HG03378 (cell line): ENCODE measurements at regions not wholly inside any gene's neighbourhood (a gene's known extent, or its start where the extent isn't known, plus 50 kb on each side); places are given as distances from the start of the nearest gene placed in this dataset.
A peak's percentile ranks its signal among the peaks of the same experiment; 100 is the strongest.

Experiments
- ATAC-seq: cut with Tn5 transposase; IDR thresholded peaks from one replicate; pipeline ENCODE4 v1.9.1; 2021; ENCODE audit warnings: mild to moderate bottlenecking, moderate library complexity; ENCODE audit not compliant: unreplicated experiment

- no peak for ATAC-seq
Measured at GRCh38 chr9:109939698-109940342, 159.8 kb downstream of the PALM2AKAP2 start.

DNA sequence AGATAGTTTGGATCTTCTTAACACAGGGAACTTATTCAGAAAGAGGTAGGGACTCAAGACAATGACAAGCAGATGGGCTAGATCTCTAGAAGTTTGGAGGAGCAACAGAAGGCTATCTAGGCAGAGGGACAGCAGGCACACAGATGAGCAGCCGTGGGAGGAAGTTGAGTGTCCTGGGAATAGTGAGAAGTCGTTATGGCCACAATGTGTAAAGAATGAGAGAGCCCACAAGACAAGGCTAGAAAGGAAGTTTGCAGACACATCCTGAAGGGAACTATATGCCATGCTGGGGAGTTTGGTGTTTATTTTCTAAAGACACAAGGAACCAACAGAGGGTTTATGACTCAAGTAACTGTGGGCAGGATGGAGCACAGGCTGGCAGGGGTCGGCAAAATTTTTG lies 160.6 kb downstream of the PALM2AKAP2 start:
- ATAC-seq = no peak

- no peak for ATAC-seq
Measured at GRCh38 chr9:109941771-109942170, 161.8 kb downstream of the PALM2AKAP2 start.

- no peak for ATAC-seq
Measured at GRCh38 chr9:109945573-109945972, 165.6 kb downstream of the PALM2AKAP2 start.

- no peak for ATAC-seq
Measured at GRCh38 chr9:109948453-109948852, 168.5 kb downstream of the PALM2AKAP2 start.

DNA sequence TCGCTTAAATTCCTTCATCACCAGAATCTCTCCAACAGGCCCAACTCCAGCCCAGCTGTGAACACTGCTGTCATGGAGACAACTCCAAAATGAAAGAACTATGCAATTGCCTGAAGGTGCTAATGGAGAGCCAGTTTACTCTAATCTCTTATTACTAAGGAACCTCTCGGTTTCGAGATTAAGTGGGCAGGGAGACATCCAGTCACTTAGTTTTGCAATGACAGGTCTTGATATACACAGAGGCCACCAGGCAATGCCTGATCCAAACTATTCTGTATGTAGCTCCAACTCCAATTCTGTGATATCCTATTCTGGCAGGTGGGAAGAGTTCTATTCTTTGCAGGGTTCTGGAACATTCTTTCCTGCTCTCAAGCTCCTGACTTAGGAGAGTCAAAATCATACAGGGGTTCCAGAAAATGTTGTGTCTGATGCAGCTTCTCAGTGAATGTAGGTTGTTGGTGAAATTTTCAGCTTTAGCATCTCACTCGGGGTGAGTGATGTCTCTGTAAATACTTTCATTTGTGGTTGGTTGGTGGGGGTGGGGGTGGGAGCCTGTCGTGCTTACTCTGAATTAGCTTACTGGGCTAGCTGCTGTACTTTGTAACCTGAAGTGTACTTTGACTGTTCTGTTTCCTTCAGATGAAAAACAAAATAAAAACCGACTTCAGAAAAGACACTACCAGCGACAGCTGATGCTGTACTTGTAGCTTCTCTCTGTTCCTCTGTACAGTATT lies 170.9 kb downstream of the PALM2AKAP2 start:
- ATAC-seq = peak; percentile 69

- ATAC-seq = no peak
Measured at GRCh38 chr9:109953300-109953699, 173.3 kb downstream of the PALM2AKAP2 start.

- no peak for ATAC-seq
Measured at GRCh38 chr9:109953813-109954497, 174.0 kb downstream of the PALM2AKAP2 start.

GRCh38 chr9:109956717-109957440 lies 176.9 kb downstream of the PALM2AKAP2 start:
- ATAC-seq = no peak

GRCh38 chr9:109959679-109960078 lies 179.7 kb downstream of the PALM2AKAP2 start:
- ATAC-seq = no peak

DNA sequence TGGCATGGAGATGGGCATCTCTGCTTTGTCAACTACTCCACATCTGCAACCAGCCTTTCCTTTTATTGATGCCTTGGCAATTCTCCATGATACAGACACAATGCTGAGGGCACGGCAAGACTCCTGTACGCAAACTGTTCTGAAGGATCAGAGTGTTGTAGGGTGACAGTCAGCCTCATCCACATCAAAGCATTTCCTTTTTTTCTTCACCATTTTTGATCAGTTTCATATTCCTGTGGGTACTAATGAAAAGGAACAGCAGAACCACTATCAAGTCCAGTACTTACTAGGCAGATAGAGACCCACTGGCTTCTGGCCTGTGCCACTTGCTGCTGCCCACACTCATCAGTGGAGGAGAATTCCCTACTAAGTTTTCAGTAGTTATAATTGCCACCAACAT lies 181.6 kb downstream of the PALM2AKAP2 start:
- ATAC-seq = no peak

DNA sequence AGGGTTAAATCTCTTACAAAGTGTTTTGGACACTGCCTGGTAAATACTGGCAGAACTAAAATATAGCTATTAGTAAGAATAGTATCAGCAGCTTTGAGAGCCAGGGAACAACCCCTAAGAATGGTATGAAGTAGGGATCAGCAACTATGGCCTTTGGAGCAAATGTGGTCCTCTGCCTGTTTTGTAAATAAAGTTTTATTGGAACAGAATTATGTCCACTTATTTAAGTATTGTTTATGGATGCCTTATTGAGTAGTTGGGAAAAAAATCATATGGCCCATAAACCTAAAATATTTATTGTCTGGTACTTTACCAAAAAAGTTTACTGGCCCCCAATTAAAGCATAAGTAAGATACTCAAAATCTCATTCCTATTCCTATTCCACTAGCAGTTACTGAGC lies 182.2 kb downstream of the PALM2AKAP2 start:
- no peak for ATAC-seq

DNA sequence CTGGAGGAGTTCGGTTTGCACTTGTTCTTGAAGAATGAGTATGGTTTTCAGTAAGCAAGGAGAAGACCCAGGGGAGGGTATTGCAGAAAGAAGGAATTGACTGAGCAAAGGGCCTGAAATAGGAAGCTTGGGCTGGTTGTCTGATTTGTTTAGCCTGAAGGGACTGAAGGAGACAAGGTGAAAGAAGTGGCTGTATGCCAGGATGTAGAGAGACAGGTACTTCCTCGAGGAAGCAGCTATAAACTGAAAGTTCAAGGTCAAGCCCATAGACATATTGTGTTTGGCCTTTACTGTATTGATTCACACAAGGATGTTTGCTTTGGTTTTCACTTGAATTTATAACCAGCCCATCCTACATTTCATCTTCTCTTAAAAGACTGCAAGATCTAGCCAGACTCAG lies 183.1 kb downstream of the PALM2AKAP2 start:
- no peak for ATAC-seq

DNA sequence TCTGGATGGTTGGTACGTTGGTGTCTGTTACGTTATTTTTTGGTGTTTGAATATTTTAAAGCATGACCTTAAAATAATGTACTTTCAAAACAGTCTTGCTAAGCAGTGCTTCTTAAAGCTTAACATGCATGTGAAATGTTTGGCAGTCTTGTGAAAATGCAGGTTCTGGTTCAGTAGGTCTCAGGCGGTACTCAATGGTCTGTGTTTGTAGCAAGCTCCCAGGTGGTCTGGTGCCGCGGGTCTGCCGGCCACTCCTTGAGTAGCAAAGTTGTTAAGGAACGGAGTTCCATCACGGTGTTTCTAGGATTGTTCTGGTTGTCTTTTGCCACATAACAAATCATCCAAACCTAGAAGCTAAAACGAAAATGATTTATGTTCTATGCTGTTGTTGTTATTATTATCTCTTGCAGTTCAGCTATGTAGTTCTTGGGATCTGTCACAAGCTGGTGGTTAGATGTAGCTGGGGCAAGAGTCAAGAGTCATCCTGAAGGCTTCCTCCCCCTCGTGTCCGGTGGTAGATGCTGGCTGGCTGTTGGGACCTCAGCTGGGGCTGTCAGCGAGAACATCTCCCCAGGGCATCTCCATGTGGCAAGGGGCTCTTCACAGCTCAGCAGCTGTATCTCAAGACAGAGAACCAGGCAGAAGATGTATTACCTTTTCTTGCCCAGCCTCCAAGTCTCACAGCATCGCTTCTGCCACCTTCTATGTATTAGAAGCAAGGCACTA lies 186.8 kb downstream of the PALM2AKAP2 start:
- ATAC-seq = peak; percentile 37

- ATAC-seq = peak; percentile 41
Measured at GRCh38 chr9:109967651-109968642, 187.9 kb downstream of the PALM2AKAP2 start.

DNA sequence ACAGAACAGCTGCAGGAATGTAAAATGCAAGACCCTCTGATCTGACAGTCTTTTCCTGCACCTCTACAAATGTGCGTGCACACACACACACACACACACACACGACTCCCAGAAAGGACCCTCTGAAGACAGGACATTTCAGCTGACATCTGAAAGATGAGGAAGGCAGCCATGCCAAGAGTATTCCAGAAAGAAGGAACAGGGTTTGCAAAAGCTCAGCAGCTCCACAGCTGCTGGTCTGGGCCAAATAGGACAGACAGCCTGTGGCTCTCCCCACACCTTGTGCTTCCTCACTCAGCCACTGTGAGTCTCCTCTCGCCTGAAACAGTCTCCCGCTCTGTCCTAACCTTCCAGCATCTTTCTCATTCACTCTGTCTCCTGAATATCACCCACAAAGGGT lies 189.0 kb downstream of the PALM2AKAP2 start:
- no peak for ATAC-seq

DNA sequence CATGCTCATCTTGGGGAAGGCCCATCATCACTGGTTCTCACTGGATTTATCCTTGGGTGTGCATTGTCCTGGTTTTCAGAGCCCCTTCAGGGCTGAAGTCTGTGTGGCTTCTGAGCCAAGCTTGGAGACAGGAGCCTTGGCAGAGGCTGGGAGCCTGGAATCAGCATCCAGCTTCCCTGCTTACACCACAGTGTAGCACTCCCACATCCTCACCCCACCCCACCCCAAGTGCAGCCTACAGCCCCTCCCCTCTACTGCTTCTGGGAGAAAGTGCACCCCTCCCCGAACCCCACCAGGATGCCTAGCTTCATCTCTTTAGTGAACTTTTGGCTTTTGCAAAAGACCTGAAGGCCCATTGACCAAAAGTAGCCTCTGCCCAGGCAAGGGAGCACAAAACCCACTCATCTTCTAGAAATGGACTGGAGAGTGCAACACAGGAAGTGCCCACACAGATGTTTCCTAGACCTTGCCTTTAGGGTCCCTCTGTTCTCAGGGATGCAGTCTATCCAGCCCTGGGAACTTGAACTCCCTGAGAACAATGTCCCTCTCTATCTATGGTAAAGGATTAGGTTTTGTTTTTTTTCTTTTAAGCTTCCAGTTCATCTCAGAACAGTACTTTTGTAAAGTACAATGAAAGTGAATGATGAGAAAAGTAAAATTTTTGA lies 189.7 kb downstream of the PALM2AKAP2 start:
- ATAC-seq = no peak

DNA sequence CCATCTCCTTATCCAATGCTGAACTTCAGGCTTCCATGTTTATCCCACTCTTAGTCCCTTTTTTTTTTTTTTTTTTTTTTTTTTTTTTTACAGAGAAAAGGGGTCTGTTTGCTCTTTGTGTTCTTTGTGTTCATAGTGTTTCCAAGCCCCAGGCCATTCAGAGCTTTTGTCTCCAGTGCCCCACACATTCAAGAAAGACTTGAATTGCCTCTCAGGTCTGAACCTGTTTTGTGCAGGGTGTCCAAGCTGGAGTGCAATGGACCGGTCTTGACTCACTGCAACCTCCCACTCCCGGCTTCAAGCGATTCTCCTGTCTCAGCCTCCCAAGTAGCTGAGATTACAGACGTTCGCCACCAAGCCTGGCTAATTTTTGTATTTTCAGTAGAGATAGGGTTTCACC lies 191.2 kb downstream of the PALM2AKAP2 start:
- ATAC-seq = no peak
